ENCODE measurements at regions not wholly inside any gene's neighbourhood (a gene's known extent, or its start where the extent isn't known, plus 50 kb on each side); places are given as distances from the start of the nearest gene placed in this dataset.
A peak's percentile ranks its signal among the peaks of the same experiment; 100 is the strongest.
"Not testable (repeated sequence)": the region's sequence is repeated elsewhere in the genome, so short reads cannot be mapped to it uniquely, and the experiment has no call there.

DNA sequence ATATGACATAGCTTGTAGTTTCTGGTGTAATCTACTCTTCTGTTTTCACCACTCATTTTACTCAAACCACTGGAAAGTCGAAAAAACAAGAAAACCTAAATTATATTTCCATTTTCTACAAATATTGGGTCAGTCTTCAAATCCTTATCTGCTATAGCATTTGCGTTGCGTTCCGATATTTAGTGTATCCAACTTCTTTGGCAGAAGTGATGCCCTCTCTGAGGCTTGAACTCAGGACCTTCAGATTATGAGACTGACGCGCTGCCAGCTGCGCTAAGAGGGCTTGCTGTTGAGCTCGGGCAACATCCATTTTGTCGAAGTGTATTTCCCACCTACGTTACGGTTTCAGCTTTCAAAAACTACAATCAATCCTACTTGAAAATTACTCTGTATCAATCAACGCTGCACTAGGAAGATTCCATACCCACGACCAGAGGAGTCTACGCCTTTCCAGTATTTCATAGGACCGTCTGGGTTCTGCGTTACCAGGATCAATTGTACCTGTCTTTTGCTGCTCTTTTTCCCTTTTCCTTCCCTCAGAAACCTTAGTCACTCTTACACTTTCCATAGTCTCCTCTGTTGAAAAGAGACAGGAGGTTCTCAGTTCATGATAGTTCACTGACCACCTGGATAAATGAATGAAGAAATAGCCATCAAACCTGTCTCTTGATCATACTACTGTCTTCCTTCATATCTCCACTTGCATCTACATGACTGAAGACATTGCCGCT is 140.5 kb upstream of the ZNF322 start:
- DNase-seq: not testable (repeated sequence)

DNA sequence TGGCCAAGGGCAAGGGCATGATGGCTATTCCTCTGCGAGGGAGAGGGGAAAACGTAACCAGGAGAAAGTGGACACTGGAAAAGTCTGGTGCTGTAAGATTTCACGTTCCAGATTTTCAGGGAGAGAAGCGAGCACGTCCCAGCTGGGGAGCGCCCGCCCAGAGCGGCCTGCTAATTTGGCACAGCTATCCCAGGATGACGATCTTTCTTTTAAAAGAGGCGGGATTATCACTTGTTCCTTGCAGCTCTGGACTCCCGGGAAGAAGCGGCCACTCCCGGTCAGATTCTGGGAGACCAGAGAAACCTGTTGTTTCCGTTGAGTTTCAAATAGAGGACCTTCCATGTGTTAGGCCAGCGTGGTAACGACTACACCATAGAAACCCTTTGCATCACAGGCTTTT is 144.2 kb upstream of the ZNF322 start:
- DNase-seq: not testable (repeated sequence)

DNA sequence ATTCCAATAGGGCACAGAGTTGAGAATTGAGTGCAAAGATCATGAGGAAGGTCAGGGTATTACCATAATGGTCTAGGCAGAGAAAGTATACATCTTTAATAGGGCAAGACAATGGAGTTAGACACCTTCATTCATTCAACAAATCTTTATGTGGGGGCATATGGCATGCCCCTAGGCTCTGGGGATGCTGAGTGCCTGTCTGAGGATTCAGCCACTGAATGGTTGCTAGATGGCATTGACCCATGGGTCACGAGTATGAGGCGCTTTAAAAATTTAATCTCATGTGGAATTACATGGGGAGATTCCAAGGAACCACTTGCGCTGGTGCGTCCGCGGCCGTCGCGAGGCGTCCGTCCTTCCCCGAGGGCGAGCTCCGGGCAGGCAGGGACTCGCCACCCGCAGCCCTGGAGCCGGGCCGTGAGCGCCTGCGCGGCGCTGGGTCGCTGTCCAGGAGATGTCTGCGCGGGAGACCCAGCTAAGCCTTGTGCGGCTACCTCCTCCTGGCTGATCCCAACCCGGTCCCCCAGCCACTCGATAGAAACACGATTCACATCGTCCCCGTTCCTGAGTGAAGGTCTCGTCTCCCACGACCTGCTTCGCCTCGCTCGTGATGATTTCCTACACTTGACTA is 152.1 kb upstream of the ZNF322 start:
- DNase-seq: not testable (repeated sequence)

DNA sequence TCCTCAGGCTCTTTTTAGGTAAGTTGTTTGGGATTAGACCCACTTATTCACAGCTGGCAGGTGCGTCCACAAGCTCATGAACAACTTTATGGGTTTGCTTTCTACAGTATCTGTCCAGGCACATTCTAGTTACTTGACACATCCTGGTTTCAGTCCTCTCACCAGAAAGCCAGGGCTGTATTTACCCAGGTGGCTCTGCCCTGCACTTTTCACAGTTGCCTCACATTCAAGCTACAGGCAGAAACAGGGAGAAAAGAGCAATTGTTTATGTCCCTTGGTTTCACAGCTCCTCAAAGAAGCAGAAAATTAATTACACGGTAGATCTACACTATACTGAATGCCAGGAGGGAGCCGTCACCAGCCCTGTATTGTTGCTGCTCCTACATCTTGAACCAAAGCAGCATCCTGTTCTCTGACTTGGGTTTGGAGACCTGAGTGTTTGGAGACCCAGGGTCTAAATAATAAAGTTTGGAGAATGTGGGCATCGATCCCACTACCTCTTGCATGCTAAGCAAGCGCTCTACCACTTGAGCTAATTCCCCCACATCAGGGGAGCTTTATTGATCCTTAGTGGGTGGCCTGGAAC is 159.2 kb upstream of the ZNF322 start:
- DNase-seq: not testable (repeated sequence)

DNA sequence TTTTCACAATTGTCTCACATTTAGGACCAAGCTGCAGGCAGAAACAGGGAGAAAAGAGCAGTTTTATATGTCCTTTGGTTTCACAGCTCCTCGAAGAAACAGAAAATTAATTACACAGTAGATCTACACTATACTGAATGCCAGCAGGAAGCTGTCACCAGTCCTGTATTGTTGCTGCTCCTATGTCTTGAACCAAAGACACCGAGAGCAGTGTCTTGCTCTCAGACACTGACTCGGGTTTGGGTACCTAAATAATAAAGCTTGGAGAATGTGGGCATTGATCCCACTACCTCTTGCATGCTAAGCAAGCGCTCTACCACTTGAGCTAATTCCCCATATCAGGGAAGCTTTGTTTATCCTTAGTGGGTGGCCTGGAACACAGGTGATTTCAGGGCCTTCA is 168.4 kb upstream of the ZNF322 start:
- not testable (repeated sequence) for DNase-seq

DNA sequence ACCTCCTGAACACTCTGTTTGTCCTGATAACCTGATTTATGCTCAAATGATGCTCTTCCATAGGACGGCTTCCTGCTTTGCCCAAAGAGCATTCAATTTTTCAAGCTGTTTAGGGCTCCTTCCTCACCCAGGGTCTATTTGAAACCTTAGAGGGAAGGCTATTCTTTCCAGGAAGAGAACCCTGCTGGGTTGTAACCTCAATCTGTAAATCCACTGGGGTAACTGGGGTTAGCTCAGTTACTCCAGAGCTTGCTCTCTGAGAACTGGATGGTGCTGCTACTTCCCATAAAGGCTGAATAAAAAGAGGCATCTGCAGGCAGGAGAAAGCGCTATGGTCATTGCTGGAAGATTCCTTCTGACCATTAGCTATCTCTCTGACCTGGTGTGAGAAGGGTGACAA is 169.9 kb upstream of the ZNF322 start:
- not testable (repeated sequence) for DNase-seq

DNA sequence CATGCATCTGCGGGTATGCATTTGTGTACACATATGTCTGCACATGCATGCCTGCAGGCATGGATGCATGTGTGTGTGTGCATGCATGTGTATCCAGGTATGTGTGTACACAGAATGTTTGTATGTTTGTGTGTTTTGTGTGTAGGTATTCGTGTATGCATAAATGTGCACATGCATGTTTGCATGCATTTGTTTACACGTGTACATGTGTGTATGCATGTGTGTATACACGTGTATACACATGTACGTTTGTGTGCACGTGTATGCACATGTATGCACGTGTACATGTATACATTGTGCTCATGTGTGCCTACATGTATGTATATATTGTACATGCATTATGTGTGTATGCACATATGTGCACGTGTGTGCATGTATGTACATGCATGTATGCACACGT is 171.4 kb upstream of the ZNF322 start:
- not testable (repeated sequence) for DNase-seq

DNA sequence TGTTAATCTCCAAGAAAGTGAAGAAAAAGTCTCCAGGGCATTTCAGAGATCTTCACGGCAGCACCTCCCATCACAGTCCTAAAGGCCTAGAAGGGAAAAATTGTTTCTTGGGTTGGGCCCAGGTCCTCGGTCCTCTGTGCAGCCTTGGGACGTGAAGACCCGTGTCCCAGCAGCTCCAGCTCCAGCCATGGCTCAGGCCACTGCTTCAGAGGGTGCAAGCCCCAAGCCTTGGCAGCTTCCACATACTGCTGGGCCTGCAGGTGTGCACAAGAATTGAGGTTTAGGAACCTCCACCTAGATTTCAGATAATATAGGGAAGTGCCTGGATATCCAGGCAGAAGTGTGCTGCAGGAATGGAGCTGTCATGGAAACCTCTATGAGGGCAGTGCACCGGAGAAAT is 176.2 kb upstream of the ZNF322 start:
- not testable (repeated sequence) for DNase-seq

DNA sequence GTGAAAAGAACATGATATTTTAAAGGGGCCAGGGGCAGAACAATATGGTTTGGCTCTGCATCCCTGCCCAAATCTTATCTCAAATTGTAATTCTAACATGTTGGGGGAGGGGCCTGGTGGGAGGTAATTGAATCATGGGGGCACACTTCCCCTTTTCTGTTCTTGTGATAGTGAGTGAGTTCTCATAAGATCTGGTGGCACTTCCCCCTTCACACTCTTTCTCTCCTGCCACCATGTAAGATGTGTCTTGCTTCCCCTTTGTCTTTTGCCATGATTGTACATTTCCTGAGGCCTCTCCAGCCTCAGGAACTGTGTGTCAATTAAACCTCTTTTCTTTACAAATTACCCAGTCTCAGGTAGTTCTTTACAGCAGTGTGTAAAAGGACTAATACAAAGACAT is 177.1 kb upstream of the ZNF322 start:
- DNase-seq: not testable (repeated sequence)

DNA sequence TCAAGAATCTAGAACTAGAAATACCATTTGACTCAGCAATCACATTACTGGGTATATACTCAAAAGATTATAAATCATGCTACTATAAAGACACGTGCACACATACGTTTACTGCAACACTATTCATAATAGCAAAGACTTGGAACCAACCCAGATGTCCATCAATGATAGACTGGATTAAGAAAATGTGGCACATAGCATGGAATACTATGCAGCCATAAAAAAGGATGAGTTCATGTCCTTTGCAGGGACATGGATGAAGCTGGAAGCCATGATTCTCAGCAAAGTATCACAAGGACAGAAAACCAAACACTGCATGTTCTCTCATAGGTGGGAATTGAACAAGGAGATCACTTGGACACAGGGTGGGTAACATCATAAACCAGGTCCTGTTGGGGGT is 185.3 kb upstream of the ZNF322 start:
- DNase-seq: not testable (repeated sequence)

DNA sequence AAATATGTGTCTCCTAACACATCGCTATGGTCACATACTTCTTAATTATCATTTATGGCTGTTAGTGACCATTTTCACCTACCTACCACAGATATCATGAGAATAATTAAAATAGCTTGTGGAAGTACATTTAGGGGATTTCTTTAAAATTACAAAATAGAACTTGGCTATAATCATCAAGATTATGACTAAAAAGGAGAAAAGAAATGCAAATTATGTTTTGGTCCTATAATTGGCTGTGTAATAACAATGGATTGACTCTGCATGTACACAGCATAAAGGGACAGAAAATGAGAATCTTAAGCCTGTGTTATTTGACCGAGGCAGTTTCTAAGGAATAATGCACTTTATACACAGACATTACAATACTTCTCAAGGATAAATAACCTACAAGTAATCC is 197.7 kb upstream of the ZNF322 start:
- DNase-seq: not testable (repeated sequence)

DNA sequence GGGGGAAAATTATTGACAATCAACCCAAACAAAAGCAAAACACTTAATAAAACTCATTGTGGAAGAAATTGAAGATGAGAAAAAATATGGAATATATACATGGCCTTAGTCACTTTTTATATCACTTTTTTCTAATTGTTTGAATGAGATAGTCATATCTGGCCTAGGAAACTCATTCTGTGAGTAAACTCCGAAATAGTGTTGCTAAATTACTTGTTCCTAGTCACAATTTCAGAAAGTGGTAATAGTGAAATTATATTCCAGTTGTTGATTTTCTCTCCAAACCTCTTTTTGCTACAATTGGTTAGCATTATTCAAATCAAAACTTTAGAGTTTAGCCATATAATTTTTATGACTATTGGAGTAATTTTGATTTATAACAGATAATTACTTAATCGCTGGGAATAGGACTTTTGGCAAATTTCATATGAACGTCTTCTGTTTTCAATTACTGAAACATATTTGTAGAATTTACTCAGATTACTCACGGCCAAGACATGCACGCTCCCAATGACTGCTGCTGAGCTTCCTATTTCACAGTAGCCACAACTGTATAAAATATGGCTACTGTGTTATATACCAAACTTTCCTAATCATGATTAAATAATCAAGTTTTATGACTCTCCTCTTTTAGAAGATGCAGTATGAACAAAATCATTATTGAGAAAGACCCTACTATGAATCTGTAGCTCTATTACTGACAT is 199.7 kb upstream of the ZNF322 start:
- DNase-seq: not testable (repeated sequence)

DNA sequence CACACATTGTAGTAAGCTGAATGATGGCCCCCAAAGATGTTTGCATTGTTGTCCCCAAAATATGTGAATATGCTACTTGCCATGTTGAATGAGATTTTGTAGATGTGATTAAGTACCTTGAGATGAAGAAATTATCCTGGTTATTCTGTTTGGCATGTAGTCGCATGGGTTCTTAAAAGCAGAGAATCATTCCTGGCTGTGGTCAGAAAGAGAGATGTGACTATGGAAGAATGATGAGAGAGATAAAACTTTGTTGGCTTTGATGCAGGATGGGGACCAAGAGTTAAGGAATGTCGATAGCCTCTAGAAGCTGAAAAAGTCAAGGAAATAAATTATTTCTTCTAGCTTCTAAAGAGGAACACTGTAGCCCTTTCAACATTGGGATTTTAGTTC is 200.2 kb upstream of the ZNF322 start:
- not testable (repeated sequence) for DNase-seq

DNA sequence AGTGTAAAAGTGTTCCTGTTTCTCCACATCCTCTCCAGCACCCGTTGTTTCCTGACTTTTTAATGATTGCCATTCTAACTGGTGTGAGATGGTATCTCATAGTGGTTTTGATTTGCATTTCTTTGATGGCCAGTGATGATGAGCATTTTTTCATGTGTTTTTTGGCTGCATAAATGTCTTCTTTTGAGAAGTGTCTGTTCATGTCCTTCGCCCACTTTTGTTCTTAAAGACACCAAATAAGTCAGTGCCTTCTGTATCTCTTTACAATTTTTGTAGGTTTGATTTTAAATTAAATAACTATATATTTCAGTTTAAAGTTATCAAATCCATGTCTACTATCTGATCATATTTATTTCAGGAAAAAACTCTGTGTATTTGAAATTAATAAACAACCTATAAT is 202.4 kb upstream of the ZNF322 start:
- DNase-seq: not testable (repeated sequence)

DNA sequence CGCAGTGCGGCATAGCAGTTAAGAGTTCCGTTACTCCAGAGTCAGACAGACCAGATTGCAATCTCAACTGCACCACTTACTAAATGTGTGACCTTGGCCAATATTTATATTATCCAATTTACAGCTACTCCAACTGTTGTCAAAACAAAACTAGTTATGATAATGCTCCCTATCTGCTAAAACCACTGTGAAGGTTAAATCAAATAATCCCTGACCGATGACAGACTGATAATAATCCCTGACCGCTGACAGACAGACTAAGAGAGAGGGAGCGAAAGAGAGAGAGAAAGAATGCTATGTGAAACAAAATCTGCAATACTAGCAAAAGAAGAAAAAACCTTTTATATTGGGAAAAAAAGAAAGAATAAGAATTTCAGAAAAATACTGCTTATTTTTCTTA is 204.1 kb upstream of the ZNF322 start:
- not testable (repeated sequence) for DNase-seq

DNA sequence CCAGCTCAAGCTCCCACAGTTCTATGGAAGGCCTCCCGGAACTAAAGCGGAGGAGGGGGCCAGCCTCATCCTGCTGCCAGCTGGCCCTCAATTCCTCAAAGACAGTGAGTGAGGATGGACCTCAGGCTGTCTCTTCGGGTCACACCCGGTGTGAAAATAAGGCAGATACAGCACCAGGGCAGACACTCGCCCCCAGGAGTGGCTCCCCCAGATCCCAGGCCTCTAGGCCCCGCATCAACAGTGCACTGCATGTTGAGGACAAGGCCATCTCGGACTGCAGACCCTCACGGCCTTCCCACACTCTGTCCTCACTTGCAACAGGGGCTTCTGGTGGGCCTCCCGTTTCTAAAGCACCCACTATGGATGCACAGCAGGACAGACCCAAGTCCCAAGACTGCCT is 239.2 kb upstream of the ZNF322 start:
- DNase-seq: not testable (repeated sequence)

DNA sequence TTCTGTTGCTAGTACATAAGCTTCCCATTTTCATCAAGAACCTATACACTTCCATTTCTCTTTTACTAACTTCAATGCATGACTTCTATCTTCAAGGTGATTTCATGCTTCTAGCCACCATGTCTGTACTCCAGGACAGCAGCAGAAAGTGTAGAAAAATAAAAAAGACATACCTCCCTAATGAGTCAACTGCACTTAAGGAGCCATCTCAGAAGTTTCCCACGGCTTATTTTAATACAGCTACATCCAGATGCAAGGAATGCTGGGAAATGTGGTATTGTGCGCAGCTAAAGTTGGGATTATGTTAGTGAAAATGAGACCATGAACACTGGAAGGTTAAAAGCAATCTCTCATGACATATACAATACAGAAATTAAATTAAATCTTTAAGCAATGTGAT is 264.7 kb upstream of the ZNF322 start:
- DNase-seq: not testable (repeated sequence)

DNA sequence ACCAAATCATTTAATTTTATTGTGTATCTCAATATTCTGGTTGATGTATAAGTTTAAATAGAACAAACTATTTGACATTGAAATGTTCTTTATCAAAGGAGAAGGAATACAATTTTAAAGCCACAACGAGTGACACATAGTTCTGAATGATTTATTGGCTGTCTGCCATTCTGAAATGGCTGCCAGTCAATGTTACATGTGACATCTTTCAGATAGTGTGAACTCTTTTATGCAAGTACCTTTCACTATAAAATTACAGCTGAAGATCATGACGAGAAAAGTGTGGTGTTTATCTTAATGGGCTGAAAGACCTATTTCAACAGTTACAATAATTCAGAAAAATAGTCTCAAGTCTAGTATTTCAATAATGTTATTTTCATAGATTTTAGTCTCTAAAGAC is 268.6 kb upstream of the ZNF322 start:
- not testable (repeated sequence) for DNase-seq

DNA sequence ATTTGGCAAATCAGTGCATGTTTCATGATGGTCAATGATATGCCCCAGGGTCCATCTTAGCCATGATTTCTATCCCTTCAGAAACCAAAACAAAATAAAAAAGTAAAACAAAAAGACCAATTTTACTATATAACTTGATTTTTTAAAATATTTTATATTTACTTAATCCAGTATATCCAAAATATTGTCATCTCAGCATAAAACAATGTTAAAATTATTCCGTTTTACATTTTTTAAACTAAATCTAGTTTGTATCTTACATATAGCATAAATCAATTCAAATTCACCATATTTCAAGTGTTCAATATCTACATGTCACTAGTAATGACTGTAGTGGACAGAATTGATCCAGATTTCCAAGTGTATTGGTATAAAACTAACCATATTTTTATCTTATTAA is 277.7 kb upstream of the ZNF322 start:
- DNase-seq: not testable (repeated sequence)

DNA sequence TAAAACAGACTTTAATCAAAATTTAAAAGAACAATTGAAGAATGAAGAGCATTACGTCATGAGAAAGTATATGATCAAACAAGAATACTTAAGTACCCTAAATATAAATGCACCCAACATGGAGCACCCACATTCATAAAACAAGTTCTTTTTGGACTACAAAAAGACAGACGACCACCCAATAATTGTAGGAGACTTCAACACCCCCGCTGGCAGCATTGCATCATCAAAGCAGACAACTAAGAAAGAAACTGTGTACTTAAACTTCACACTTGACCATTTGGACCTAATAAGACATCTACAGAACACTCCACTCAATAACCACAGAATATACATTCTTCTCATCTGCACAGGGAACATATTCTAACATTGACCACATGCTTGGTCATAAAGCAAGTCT is 291.7 kb upstream of the ZNF322 start:
- DNase-seq: not testable (repeated sequence)

DNA sequence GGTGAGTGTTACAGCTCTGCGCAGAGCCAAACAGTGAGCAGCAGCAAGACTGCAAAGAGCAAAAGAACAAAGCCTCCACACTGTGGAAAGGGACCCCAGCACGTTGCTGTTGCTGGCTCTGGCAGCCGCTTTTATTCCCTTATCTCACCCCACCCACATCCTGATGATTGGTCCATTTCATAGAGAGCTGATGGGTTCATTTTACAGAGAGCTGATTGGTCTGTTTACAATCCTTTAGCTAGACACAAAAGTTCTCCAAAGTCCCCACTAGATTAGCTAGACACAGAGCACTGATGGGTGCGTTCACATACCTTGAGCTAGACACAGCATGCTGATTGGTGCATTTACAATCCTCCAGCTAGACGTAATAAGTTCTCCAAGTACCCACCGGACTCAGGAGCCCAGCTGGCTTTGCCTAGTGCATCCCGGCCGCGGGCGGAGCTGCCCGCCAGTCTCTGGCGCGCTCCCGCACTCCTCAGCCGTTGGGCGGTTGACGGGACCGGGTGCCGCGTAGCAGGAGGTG is 291.4 kb upstream of the PRSS16 start:
- DNase-seq: peak; percentile 94

DNA sequence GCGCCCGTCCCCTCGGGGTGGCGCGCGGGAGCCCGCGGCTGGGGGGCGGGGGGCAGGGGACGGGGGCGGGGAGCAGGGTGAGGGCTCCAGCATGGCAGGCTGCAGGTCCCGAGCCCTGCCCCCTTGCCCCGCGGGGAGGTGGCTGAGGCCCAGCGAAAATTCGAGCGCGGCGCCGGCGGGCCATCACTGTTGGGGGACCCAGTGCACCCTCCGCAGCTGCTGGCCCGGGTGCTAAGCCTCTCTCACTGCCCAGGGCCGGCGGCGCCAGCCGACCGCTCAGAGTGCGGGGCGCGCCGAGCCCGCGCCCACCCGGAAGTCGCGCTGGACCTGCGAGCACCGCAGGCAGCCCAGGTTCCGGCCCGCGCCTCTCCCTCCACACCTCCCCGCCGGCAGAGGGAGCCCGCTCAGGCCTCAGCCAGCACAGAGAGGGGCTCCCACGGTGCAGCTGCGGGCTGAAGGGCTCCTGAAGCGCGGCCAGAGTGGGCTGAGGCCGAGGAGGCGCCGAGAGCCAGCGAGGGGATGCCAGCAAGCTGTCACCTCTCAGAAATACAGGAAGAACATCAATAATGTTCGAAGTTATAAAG is 290.8 kb upstream of the PRSS16 start:
- DNase-seq: peak; percentile 78

Data from NCI-H345 (cell line).